ENCODE measurements at regions not wholly inside any gene's neighbourhood (a gene's known extent, or its start where the extent isn't known, plus 50 kb on each side); places are given as distances from the start of the nearest gene placed in this dataset.

DNA sequence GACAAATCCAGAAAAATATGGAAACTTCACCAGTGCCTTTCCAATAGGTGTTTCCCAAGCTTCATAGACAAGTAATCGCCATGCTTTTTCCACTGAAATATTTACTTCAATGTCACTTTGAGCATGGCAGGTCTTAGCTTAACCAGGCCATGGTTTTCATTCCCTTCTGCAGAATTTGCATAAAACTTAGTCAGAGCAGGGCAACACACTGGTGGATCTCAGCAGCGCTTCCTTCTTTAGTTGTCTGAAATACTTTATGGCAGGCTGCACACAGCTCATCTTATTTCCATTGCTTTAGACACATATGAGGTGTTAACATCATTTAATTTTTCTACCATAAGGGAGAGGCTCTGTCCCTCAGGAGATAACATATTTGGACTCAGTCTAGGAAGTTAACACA is 102.9 kb upstream of the AHR start:
- no peak for TF ChIP-seq CTCF (IDR thresholded peaks at IDR 0.05)
- no peak for TF ChIP-seq POLR2A (IDR thresholded peaks at IDR 0.05)

Measured in adrenal gland (tissue), 5 donors.